OCI-LY1 (cell line): ENCODE measurements at regions not wholly inside any gene's neighbourhood (a gene's known extent, or its start where the extent isn't known, plus 50 kb on each side); places are given as distances from the start of the nearest gene placed in this dataset.

ENCODE experiments used
- EZH2 ChIP-seq: fragments of 200-600 bp; sonication (generic), shearing (Covaris generic); IDR thresholded peaks from 2 replicates; pipeline ENCODE4 v1.8.0; 2017; ENCODE audit warnings: borderline replicate concordance, mixed run types, mild to moderate bottlenecking, antibody characterized with exemption, low read length, moderate library complexity, mixed read lengths
- TF ChIP-seq, protein P1 (sequence below): fragments of 200-600 bp; sonication (generic), shearing (Covaris generic); IDR thresholded peaks from 2 replicates; pipeline ENCODE4 v1.5.1; 2017; ENCODE audit warnings: mild to moderate bottlenecking, antibody characterized with exemption, low read length, moderate library complexity, mixed read lengths

DNA sequence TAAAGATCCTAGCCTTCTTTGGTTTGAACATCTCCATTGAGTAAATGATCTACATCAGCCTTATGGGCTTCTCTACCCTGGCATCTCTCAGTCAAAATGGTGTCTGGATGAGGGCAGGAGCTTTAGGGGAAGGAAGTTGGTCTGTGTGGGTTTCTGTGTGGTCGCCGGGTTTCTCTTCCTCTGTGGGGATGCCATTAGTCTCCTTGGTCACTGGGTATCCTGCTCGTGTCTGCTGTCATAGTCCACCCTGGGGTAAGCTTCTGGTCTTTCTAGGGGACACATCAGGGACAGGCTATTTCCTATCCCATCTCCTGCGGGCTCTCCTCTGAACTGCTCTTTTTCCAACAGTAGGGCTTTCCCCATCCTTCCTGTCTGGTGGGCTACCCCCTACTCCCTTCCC, 150.3 kb upstream of the NPY start:
- TF ChIP-seq, protein P1, sequence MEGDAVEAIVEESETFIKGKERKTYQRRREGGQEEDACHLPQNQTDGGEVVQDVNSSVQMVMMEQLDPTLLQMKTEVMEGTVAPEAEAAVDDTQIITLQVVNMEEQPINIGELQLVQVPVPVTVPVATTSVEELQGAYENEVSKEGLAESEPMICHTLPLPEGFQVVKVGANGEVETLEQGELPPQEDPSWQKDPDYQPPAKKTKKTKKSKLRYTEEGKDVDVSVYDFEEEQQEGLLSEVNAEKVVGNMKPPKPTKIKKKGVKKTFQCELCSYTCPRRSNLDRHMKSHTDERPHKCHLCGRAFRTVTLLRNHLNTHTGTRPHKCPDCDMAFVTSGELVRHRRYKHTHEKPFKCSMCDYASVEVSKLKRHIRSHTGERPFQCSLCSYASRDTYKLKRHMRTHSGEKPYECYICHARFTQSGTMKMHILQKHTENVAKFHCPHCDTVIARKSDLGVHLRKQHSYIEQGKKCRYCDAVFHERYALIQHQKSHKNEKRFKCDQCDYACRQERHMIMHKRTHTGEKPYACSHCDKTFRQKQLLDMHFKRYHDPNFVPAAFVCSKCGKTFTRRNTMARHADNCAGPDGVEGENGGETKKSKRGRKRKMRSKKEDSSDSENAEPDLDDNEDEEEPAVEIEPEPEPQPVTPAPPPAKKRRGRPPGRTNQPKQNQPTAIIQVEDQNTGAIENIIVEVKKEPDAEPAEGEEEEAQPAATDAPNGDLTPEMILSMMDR, result no peak
- TF ChIP-seq EZH2, result no peak
